RWPE1 (cell line): ENCODE measurements at regions not wholly inside any gene's neighbourhood (a gene's known extent, or its start where the extent isn't known, plus 50 kb on each side); places are given as distances from the start of the nearest gene placed in this dataset.

Experiments used
- CTCF ChIA-PET: fragments of 350-600 bp; sonication (Branson Sonifier 250); formaldehyde crosslinking; extraction: SDS; loops from one replicate; lab custom pipeline; 2021; lab: Yijun Ruan, JAX
- POLR2A ChIA-PET: fragments of 400-600 bp; formaldehyde crosslinking; extraction: SDS; loops from one replicate; lab custom pipeline; 2020; ENCODE audit warnings: antibody characterized with exemption; ENCODE audit not compliant: low non-redundant PET; lab: Yijun Ruan, JAX
- DNase-seq: peaks from one replicate; pipeline ENCODE4 v3.0.0; 2012; ENCODE audit warnings: low spot score
- H3K27ac ChIP-seq: fragments of 450-650 bp; 2 replicates; pipeline ENCODE4 v1.5.1; 2017
- CTCF ChIP-seq: fragments of 450-650 bp; conservative IDR thresholded peaks from 2 replicates; pipeline ENCODE4 v1.5.1; 2017; ENCODE audit warnings: low read depth, mild to moderate bottlenecking

GRCh38 chr11:29645373-29645772 lies 371.5 kb downstream of the KCNA4 start:
- POLR2A ChIA-PET = no interaction called here
- no peak overlapping the region for H3K27ac ChIP-seq
- no peak for DNase-seq
- TF ChIP-seq CTCF = no peak
- CTCF ChIA-PET = no interaction called here

DNA sequence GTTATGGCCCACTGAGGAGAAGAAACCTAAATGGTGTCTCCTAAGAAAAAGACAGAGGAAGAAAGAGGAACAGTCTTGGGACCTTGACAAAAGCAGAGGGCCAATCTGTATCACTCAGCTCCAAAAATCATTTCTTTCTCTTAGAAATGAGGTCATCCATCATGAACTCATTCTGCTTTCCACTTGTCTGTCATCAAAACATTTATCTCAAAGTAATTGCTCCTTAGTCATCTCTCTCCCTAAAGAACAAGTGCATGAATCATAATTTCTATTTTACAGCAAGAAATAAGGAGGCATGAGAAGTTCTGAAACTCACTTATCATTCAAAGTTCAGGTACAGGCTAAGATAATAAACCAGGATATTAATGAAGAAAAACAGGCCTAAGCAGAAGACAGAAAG lies 375.6 kb downstream of the KCNA4 start:
- no peak for TF ChIP-seq CTCF
- DNase-seq = peak; percentile 33
- POLR2A ChIA-PET = no interaction called here
- CTCF ChIA-PET = no interaction called here
- no peak overlapping the region for H3K27ac ChIP-seq

GRCh38 chr11:29634744-29635143 lies 382.1 kb downstream of the KCNA4 start:
- POLR2A ChIA-PET = no interaction called here
- H3K27ac ChIP-seq = no peak overlapping the region
- CTCF ChIA-PET = no interaction called here
- TF ChIP-seq CTCF = no peak
- no peak for DNase-seq

GRCh38 chr11:29634244-29634643 lies 382.6 kb downstream of the KCNA4 start:
- CTCF ChIA-PET = interaction anchor here (0.7 kb wide), 1 partner anchor 94 kb away, joined by 3 read pairs; no protein-coding TSS in a partner anchor
- DNase-seq = no peak
- no peak overlapping the region for H3K27ac ChIP-seq
- POLR2A ChIA-PET = no interaction called here
- no peak for TF ChIP-seq CTCF

GRCh38 chr11:29629286-29629685 lies 387.5 kb downstream of the KCNA4 start:
- ChIA-PET CTCF (no interaction called here), POLR2A (no interaction called here)
- no peak overlapping the region for H3K27ac ChIP-seq
- peak; percentile 6 for DNase-seq
- no peak for TF ChIP-seq CTCF

GRCh38 chr11:29628609-29629008 lies 388.2 kb downstream of the KCNA4 start:
- DNase-seq = no peak
- TF ChIP-seq CTCF = no peak
- POLR2A ChIA-PET = no interaction called here
- CTCF ChIA-PET = no interaction called here
- no peak overlapping the region for H3K27ac ChIP-seq

GRCh38 chr11:29627541-29627940 lies 389.3 kb downstream of the KCNA4 start:
- ChIA-PET POLR2A (no interaction called here), CTCF (no interaction called here)
- no peak overlapping the region for H3K27ac ChIP-seq
- no peak for DNase-seq
- TF ChIP-seq CTCF = no peak
